Amygdala (tissue), 56 donors: ENCODE measurements at regions not wholly inside any gene's neighbourhood (a gene's known extent, or its start where the extent isn't known, plus 50 kb on each side); places are given as distances from the start of the nearest gene placed in this dataset.

Experiments
- DNase-seq, 56 donors: peaks; one replicate each; lab custom pipeline; 2025; lab: John Stamatoyannopoulos, UW

GRCh38 chr2:2762166-2762908, 431.3 kb upstream of the MYT1L start:
- no peak for DNase-seq

DNA sequence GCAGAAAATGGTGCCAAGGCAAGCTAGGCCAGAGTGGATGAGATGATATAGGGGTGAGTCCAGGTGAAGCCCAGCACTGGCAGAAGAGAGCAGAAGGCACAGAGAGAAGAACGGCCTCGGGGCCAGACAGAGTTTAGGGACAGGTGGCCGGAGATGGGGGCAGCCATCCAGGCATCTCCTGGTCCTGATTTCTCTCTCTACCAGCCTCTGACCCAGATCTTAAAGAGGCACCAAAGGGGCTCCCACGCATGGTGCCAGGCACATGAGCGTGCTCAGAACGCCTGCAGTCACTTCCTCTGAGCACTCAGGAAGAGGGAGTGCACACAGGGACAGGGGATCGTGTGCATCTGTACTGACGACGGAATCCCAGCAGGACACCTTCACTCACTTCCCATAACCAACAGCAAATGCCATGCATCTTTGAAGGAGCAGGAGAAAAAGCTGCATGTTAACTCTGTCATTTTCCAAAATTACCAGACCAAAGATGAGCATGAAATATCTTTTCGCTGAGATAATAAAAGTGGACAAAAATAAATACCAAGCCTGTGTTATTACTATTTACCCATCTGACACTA, 427.8 kb upstream of the MYT1L start:
- no peak for DNase-seq

- no peak for DNase-seq
Measured at GRCh38 chr2:2757764-2758163, 426.7 kb upstream of the MYT1L start.

- no peak for DNase-seq
Measured at GRCh38 chr2:2756886-2757285, 425.8 kb upstream of the MYT1L start.

DNA sequence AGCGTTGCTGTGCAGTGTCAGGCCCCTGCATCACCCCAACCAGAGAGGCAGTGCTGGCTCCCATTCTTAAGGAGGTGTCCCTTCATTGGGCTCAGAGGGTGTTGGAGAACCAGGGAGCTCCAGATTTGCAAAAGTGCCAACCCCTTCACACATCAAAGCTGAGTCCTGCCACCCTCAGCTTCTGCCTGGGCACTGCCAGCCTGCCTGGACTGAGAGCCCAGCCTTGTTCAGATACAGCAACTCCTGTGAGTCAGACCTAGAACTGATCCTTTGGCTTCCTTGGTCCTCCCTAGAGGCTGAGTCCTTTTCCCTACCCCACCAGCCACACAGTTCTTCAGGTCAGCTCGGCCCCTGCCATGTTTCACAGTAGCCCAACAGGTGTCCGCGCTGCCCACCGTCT, 424.9 kb upstream of the MYT1L start:
- no peak for DNase-seq

- DNase-seq = no peak
Measured at GRCh38 chr2:2754940-2755339, 423.9 kb upstream of the MYT1L start.

- no peak for DNase-seq
Measured at GRCh38 chr2:2751715-2752315, 420.7 kb upstream of the MYT1L start.

DNA sequence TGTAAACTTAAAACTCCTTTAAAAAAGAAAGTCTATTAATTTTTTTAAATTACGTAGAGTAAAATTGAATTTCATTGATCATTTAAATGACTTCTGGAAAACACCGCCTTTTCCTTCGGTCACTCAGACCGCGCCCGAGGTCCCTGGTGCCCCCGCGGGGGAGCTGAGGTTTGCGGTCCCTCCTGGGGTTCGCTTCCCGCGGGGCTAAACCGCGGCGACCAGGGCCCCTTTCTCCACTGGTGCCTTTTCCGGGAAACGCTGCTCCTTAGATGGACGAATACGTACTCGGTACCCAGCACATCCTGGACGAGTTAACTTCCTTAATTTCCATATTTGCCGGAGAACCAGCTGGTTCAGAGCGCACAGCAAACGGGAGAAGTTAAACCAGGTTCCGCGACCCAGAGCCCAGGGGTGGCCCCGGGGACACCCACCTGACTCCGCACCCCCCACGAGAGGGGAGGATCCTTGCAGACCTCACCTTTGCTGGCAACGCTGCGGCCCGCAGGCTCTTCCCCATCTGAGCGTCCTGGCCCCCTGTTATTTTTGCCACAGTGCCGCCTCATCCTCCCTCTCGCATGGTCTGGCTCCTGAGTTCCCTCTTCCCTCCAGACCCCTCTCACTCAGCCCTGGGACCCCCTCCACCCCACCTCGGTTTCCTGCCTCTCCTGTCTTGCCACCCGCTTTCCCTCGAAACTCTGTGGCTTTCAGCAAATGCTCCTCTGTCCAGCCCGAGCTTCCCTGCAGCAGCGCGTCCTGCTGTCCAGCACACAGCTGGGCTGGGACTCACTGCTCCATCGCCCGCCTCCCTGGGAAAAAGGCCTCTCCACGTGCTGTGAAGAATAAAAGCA, 420.0 kb upstream of the MYT1L start:
- DNase-seq = no peak

GRCh38 chr2:2749206-2749598, 418.1 kb upstream of the MYT1L start:
- no peak for DNase-seq

DNA sequence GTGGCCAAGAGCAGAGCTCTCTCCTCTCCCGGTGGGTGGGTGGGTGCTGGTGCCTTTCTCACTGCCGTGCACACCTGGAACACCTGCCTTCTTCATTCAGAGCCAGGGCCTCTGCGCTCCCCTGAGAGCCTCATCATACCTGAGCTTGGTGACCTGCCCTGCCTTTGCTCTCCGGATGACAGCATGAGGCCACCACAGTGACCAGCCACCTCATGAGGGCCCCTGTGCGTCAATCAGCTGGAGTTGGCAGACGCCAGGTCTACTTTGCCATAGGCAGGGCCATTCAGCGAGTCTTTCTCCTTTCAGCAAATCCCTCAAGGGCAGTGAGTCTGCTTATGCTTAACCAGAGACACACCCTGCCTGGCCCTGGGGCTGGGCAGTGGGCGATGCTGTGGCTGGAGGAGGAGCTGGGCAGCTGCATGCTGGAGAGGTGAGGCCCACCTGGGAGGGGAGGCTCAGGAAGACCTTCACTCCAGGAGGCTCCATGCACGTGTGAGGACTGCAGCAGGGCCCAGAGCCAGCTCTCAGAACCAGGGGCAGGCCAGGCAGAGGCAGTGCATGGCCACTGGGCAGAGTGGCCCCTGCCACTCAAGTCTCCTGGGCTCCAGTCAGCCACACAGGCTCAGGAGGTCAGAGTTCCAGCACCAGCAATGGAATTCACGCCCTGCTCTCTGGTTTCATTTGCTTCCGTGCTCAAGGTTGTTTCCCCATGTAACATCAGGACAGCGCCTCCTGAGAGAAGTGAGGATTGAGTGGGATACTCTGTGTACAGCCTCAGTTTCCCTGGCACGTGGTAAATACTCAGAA, 417.5 kb upstream of the MYT1L start:
- no peak for DNase-seq

- DNase-seq = no peak
Measured at GRCh38 chr2:2747797-2748301, 416.8 kb upstream of the MYT1L start.

DNA sequence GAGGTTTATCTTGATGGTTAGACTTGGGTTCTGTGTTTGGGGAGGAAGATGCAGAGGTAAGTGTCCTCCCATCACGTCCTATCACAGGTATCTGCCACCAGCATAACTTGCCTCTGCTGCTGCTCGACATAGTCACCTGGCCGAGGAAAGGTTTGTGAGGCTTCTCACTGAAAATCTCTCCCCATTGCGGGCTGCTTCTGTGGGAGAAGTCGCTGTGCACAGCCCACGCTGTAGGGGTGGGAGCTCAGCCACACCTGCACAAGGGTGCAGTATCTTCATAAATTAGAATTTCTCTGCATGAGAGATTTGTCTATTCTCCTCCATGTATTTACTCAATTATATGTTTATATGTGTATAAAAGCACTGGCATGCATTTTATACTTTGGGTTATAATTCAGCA, 415.7 kb upstream of the MYT1L start:
- DNase-seq = no peak

DNA sequence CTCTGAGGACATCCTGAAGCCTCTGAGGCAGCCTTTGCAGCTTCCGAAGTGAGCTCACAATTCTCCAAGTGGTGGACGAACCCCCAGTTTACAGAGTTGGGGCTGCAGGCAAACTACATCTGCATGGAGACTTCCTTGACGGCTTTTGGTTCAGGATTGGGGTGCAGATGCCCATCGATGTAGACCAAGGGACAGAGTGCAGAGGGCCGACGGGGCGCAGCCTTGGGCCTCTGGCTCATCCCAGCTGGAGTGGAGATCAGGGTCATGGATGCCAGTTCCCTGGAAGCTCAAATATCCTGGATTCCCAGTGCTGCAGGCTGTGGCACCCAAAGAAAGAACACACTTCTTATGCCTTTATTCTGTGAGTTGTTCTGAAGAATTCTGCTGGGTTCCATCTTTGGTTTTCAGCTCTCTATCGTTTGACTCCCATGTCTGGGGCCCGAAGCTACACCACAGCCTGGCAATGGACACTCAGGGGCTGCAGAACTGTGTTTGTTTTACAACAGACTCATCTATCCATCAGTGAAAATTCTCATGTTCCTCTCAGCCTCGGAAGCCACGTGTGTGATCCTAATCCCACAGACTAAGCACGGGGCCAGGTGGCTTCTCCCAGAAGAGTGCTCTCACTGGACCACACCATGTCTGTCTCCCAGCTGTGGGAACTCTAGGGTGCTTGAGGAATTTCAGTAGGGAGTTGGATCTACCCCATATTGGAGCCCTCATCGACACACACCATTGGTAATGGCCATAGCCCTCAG, 414.1 kb upstream of the MYT1L start:
- no peak for DNase-seq

DNA sequence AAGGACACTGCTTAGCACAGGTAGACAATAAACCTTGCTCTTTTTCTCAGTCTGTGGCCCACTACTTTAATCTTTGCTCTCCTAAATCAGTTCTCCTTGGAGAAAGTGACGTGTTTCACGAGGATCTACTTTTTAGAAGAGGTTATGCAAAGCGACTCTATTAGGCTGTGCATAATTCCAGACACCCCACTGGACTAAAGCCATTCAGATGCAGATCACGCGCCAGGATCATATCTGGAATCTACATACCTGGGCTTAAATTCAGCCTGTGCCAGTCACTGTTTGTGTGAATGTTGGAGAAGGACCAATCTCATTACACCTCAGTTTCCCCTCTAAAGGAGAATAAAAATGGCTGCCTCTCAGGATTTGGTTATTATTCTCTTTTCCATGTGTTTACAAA, 413.0 kb upstream of the MYT1L start:
- DNase-seq = no peak

DNA sequence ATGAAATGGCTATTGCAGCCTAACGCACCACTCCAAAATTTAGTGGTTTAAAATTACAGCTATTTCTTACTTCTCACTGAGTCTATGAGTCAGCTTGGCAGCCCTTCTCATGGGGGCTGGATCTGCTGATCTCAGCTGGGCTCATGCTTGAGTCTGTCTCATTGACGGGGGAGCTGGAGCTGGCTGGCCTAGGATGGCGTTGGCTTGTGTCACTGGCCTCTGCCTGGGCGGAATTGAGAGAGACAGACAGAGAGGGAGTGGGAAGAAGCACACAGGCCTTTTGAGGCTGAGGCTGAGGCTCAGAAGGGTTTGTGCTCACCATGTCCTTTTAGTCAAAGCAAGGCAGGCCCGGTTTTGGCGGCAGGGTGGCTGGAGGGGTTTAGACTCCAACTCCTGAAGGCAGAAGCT, 412.1 kb upstream of the MYT1L start:
- peak in 46 of 56 donors; percentile 5 to 83 (median 50) for DNase-seq

DNA sequence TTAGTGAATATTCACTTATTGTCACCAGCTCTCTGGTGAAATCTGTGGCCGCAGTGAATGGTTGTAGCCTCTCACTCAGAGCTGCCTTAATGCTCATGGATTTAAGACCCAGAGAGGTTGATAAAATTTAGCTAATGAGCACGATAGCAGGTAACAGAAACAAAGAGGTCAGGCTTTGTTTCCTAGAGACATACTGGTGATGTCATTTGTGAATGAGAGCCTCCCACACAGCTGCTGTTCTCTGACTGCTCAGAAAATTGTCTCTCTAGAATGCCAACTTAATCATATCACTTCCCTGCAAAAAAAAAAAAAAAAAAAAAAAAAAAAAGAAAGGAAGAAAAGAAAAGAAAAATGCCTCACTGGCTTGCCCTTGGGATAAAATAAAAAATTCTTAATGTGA, 411.7 kb upstream of the MYT1L start:
- peak in 2 of 56 donors; percentile 30 to 37 for DNase-seq

DNA sequence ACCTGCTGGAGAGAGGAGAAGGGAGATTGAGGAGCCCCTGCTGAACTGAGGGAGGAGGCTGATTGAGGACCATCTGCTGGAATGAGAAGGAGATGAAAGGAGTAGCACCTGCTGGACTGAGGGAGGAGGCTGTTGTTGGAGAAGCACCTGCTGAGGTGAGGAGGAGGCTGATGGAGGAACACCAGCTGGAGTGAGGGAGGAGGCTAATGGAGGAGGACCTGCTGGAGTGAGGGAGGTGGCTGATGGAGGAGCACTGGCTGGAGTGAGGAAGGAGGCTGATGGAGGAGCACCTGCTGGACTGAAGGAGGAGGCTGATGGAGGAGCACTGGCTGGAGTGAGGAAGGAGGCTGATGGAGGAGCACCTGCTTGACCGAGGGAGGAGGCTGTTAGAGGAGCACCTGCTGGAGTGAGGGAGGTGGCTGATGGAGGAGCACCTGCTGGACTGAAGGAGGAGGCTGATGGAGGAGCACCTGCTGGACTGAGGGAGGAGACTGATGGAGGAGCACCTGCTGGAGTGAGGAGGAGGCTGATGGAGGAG, 409.2 kb upstream of the MYT1L start:
- no peak for DNase-seq

- no peak for DNase-seq
Measured at GRCh38 chr2:2739231-2739795, 408.2 kb upstream of the MYT1L start.

DNA sequence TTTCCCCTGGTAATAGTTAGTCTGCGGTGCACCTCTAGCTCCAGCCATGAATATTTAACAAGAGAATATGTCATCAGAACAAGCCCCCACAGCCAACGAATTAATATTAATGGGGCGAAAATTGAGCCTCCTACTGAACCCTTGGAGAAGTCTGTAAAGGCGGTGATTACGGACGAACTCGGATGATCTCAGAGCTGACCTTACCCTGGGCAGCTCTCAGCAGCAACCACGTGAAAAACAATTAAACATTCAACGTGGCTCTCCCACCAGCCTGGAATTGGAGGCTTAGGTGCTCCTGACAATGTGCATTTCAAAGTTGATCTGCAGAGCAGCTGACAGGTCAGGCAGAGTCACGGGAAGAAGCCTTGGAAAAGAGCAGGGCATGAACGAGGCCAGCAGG, 407.6 kb upstream of the MYT1L start:
- no peak for DNase-seq
